Upper lobe of left lung (tissue), 6 donors: ENCODE measurements at regions not wholly inside any gene's neighbourhood (a gene's known extent, or its start where the extent isn't known, plus 50 kb on each side); places are given as distances from the start of the nearest gene placed in this dataset.

Experiments
- ATAC-seq, 2 donors: fragments of 200-7000 bp; cut with Tn5 transposase; one replicate each; pipeline ENCODE4 v1.9.1; 2022; ENCODE audit warnings: mild to moderate bottlenecking in 2 of 2, moderate library complexity in 2 of 2; ENCODE audit not compliant: low FRiP score in 2 of 2
- DNase-seq, 2 donors: peaks; one replicate each; pipeline ENCODE4 v3.0.0-alpha.2; 2019 to 2020
- H3K27ac ChIP-seq, 4 donors: fragments of 200-600 bp; sonication (generic); one replicate each; pipeline ENCODE4 v1.5.1; 2016 to 2019
- H3K27me3 ChIP-seq, 4 donors: fragments of 200-600 bp; sonication (generic); one replicate each; pipeline ENCODE4 v1.5.1; 2017 to 2019
- H3K36me3 ChIP-seq, 4 donors: fragments of 200-600 bp; sonication (generic); one replicate each; pipeline ENCODE4 v1.5.1; 2016 to 2019
- H3K4me1 ChIP-seq, 4 donors: fragments of 200-600 bp; sonication (generic); one replicate each; pipeline ENCODE4 v1.5.1; 2018 to 2019
- H3K4me3 ChIP-seq, 4 donors: fragments of 200-600 bp; sonication (generic); one replicate each; pipeline ENCODE4 v1.5.1; 2017 to 2019; ENCODE audit warnings: mild to moderate bottlenecking in 2 of 4, moderate library complexity in 1 of 4
- H3K9me3 ChIP-seq, 4 donors: fragments of 200-600 bp; sonication (generic); one replicate each; pipeline ENCODE4 v1.5.1; 2018 to 2019
- EP300 ChIP-seq, 4 donors: sonication (generic); formaldehyde crosslinking; IDR thresholded peaks; one replicate each; pipeline ENCODE4 v1.5.1; 2017; ENCODE audit warnings: antibody characterized with exemption in 4 of 4, control low read depth in 2 of 4
- POLR2A ChIP-seq, 4 donors: fragments of 450-650 bp; IDR thresholded peaks; one replicate each; pipeline ENCODE4 v1.5.1; 2016 to 2017; ENCODE audit warnings: antibody characterized with exemption in 4 of 4, mild to moderate bottlenecking in 2 of 4
- POLR2AphosphoS5 ChIP-seq, 2 donors: sonication (generic); formaldehyde crosslinking; IDR thresholded peaks; one replicate each; pipeline ENCODE4 v1.5.1; 2017; ENCODE audit warnings: antibody characterized with exemption in 2 of 2
- WGBS, 2 donors: methylation state at CpG; one replicate each; pipeline ENCODE4 v1.1.5; 2017 to 2018; 5-methylcytosine and 5-hydroxymethylcytosine counted together
- TF ChIP-seq, protein P1 (sequence below), 6 experiments: fragments of 450-650 bp in 4 of 6; fragments of 200-600 bp in 2 of 6; sonication (generic) in 2 of 6; IDR thresholded peaks; one replicate each; pipeline ENCODE4 v1.5.1; 2016 to 2019; ENCODE audit warnings: antibody characterized with exemption in 6 of 6
- donor health status: DM: no; HTN: no; CAD: no; lungs with moderate emphysema.
- donor health status: DM: no; HTN: yes; CAD: no; lungs with severe emphysema.

- DNase-seq (no peak), ATAC-seq (no peak)
- Histone ChIP-seq H3K27ac (no peak overlapping the region), H3K9me3 (no peaks in the 10 kb centered on the region), H3K36me3 (no peaks in the 10 kb centered on the region), H3K4me1 (no peaks in the 10 kb centered on the region), H3K27me3 (no peaks in the 10 kb centered on the region), H3K4me3 (no peak overlapping the region)
- WGBS, 2 donors: 88% methylated on average over 5 of the region's 5 CpGs
- TF ChIP-seq EP300 (IDR thresholded peaks at IDR 0.05): no peak
- TF ChIP-seq POLR2AphosphoS5 (IDR thresholded peaks at IDR 0.05): no peak
- TF ChIP-seq, protein P1, sequence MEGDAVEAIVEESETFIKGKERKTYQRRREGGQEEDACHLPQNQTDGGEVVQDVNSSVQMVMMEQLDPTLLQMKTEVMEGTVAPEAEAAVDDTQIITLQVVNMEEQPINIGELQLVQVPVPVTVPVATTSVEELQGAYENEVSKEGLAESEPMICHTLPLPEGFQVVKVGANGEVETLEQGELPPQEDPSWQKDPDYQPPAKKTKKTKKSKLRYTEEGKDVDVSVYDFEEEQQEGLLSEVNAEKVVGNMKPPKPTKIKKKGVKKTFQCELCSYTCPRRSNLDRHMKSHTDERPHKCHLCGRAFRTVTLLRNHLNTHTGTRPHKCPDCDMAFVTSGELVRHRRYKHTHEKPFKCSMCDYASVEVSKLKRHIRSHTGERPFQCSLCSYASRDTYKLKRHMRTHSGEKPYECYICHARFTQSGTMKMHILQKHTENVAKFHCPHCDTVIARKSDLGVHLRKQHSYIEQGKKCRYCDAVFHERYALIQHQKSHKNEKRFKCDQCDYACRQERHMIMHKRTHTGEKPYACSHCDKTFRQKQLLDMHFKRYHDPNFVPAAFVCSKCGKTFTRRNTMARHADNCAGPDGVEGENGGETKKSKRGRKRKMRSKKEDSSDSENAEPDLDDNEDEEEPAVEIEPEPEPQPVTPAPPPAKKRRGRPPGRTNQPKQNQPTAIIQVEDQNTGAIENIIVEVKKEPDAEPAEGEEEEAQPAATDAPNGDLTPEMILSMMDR (IDR thresholded peaks at IDR 0.05): no peak
- no peak for TF ChIP-seq POLR2A (IDR thresholded peaks at IDR 0.05)
Observed at GRCh38 chr4:67125636-67126514, 419.4 kb downstream of the CENPC start.

- ATAC-seq (no peak), DNase-seq (no peak)
- Histone ChIP-seq H3K4me3 (no peak overlapping the region), H3K27ac (no peak overlapping the region), H3K4me1 (no peaks in the 10 kb centered on the region), H3K9me3 (no peaks in the 10 kb centered on the region), H3K27me3 (no peaks in the 10 kb centered on the region), H3K36me3 (no peaks in the 10 kb centered on the region)
- no peak for TF ChIP-seq POLR2AphosphoS5 (IDR thresholded peaks at IDR 0.05)
- TF ChIP-seq POLR2A (IDR thresholded peaks at IDR 0.05): no peak
- no peak for TF ChIP-seq EP300 (IDR thresholded peaks at IDR 0.05)
- TF ChIP-seq, protein P1 (IDR thresholded peaks at IDR 0.05): no peak
- 76 to 84% methylated on average over 4 of the region's 4 CpGs for WGBS, 2 donors
Observed at GRCh38 chr4:67124716-67125115, 420.6 kb downstream of the CENPC start.

GRCh38 chr4:67122029-67122428 is 423.3 kb downstream of the CENPC start:
- no peaks in the 10 kb centered on the region for H3K4me1 ChIP-seq
- 24 to 25% methylated on average over 3 of the region's 3 CpGs for WGBS, 2 donors

GRCh38 chr4:67120369-67120768 is 424.9 kb downstream of the CENPC start:
- no peaks in the 10 kb centered on the region for H3K36me3 ChIP-seq
- WGBS, 2 donors: 85 to 89% methylated on average over 1 of the region's 1 CpG
- H3K27me3 ChIP-seq: no peaks in the 10 kb centered on the region
- H3K9me3 ChIP-seq: no peaks in the 10 kb centered on the region
- no peak overlapping the region for H3K4me3 ChIP-seq
- DNase-seq: no peak
- H3K4me1 ChIP-seq: no peaks in the 10 kb centered on the region
- ATAC-seq: no peak
- TF ChIP-seq POLR2AphosphoS5 (IDR thresholded peaks at IDR 0.05) (no peak), POLR2A (IDR thresholded peaks at IDR 0.05) (no peak), EP300 (IDR thresholded peaks at IDR 0.05) (no peak)
- TF ChIP-seq, protein P1 (IDR thresholded peaks at IDR 0.05): no peak
- H3K27ac ChIP-seq: no peak overlapping the region

More at GRCh38 chr4:67122029-67122428, 423.3 kb downstream of the CENPC start:
- DNase-seq (no peak), ATAC-seq (no peak)
- no peak overlapping the region for H3K27ac ChIP-seq
- H3K4me3 ChIP-seq: no peak overlapping the region
- TF ChIP-seq EP300 (IDR thresholded peaks at IDR 0.05) (no peak), POLR2AphosphoS5 (IDR thresholded peaks at IDR 0.05) (no peak), POLR2A (IDR thresholded peaks at IDR 0.05) (no peak)
- TF ChIP-seq, protein P1 (IDR thresholded peaks at IDR 0.05): no peak
- no peaks in the 10 kb centered on the region for H3K9me3 ChIP-seq
- H3K36me3 ChIP-seq: no peaks in the 10 kb centered on the region
- H3K27me3 ChIP-seq: no peaks in the 10 kb centered on the region

- Histone ChIP-seq H3K27me3 (no peaks in the 10 kb centered on the region), H3K27ac (no peak overlapping the region), H3K4me3 (no peak overlapping the region), H3K36me3 (no peaks in the 10 kb centered on the region), H3K4me1 (no peaks in the 10 kb centered on the region), H3K9me3 (no peaks in the 10 kb centered on the region)
- no peak for TF ChIP-seq POLR2AphosphoS5 (IDR thresholded peaks at IDR 0.05)
- TF ChIP-seq, protein P1 (IDR thresholded peaks at IDR 0.05): no peak
- no peak for TF ChIP-seq EP300 (IDR thresholded peaks at IDR 0.05)
- TF ChIP-seq POLR2A (IDR thresholded peaks at IDR 0.05): no peak
- DNase-seq: no peak
- no peak for ATAC-seq
Observed at GRCh38 chr4:67109276-67109675, 436.0 kb downstream of the CENPC start.
